T1000 (cell line): ENCODE measurements at regions not wholly inside any gene's neighbourhood (a gene's known extent, or its start where the extent isn't known, plus 50 kb on each side); places are given as distances from the start of the nearest gene placed in this dataset.

Source experiments
- DNase-seq: peaks from one replicate; lab custom pipeline; 2025; ENCODE audit warnings: mixed read lengths; lab: John Stamatoyannopoulos, UW

- no peak for DNase-seq
Observed at GRCh38 chr1:191155178-191155577, 677.5 kb upstream of the BRINP3 start.

GRCh38 chr1:191160837-191161236 is 683.2 kb upstream of the BRINP3 start:
- DNase-seq = no peak

GRCh38 chr1:191162762-191163161 is 685.1 kb upstream of the BRINP3 start:
- DNase-seq = no peak

- no peak for DNase-seq
Observed at GRCh38 chr1:191163621-191164020, 686.0 kb upstream of the BRINP3 start.

- DNase-seq = no peak
Observed at GRCh38 chr1:191174298-191174697, 696.6 kb upstream of the BRINP3 start.

GRCh38 chr1:191176131-191176530 is 698.5 kb upstream of the BRINP3 start:
- DNase-seq = no peak

- DNase-seq = no peak
Observed at GRCh38 chr1:191206513-191207207, 729.0 kb upstream of the BRINP3 start.

- no peak for DNase-seq
Observed at GRCh38 chr1:191222206-191222605, 744.5 kb upstream of the BRINP3 start.

- DNase-seq = no peak
Observed at GRCh38 chr1:191240925-191241324, 763.3 kb upstream of the BRINP3 start.

- DNase-seq = no peak
Observed at GRCh38 chr1:191255354-191256054, 777.8 kb upstream of the BRINP3 start.

GRCh38 chr1:191256917-191257316 is 779.3 kb upstream of the BRINP3 start:
- DNase-seq = no peak

GRCh38 chr1:191260056-191260455 is 782.4 kb upstream of the BRINP3 start:
- no peak for DNase-seq

GRCh38 chr1:191261111-191261510 is 783.4 kb upstream of the BRINP3 start:
- no peak for DNase-seq

GRCh38 chr1:191279266-191279800 is 801.7 kb upstream of the BRINP3 start:
- no peak for DNase-seq

GRCh38 chr1:191284175-191284574 is 806.5 kb upstream of the BRINP3 start:
- no peak for DNase-seq

GRCh38 chr1:191290441-191290840 is 812.8 kb upstream of the BRINP3 start:
- DNase-seq = no peak

- no peak for DNase-seq
Observed at GRCh38 chr1:191305370-191305769, 827.7 kb upstream of the BRINP3 start.

- no peak for DNase-seq
Observed at GRCh38 chr1:191306916-191307315, 829.3 kb upstream of the BRINP3 start.

- DNase-seq = no peak
Observed at GRCh38 chr1:191320062-191320461, 838.2 kb upstream of the RGS18 start.

GRCh38 chr1:191327868-191328267 is 830.4 kb upstream of the RGS18 start:
- no peak for DNase-seq

- DNase-seq = peak; percentile 3
Observed at GRCh38 chr1:191343816-191344215, 814.4 kb upstream of the RGS18 start.

- DNase-seq = no peak
Observed at GRCh38 chr1:191346381-191346780, 811.9 kb upstream of the RGS18 start.

- DNase-seq = no peak
Observed at GRCh38 chr1:191348328-191348727, 809.9 kb upstream of the RGS18 start.
